Spleen (tissue), 7 donors: ENCODE measurements at regions not wholly inside any gene's neighbourhood (a gene's known extent, or its start where the extent isn't known, plus 50 kb on each side); places are given as distances from the start of the nearest gene placed in this dataset.

Experiments used
- POLR2A ChIP-seq, 3 donors: fragments of 450-650 bp; IDR thresholded peaks; one replicate each; pipeline ENCODE4 v1.5.1; 2017; ENCODE audit warnings: antibody characterized with exemption in 3 of 3, mild to moderate bottlenecking in 1 of 3
- TF ChIP-seq, protein P1 (sequence below), 11 experiments: fragments of 200-600 bp in 7 of 11; fragments of 450-650 bp in 4 of 11; sonication (generic) in 4 of 11; IDR thresholded peaks in 8 of 11; conservative IDR thresholded peaks in 3 of 11; 1 replicate in 7 of 11; 2 replicates in 4 of 11; pipeline versions ENCODE4 v1.4.0 to v1.8.0; 2016 to 2021; ENCODE audit warnings: antibody characterized with exemption in 11 of 11, inconsistent platforms in 4 of 11, mild to moderate bottlenecking in 1 of 11
- donor health status: DM: no; HTN: no; CAD: no; lungs with moderate emphysema.
- donor health status: DM: no; HTN: no; CAD: no.
- donor health status: DM: no; HTN: no; CAD: no.

DNA sequence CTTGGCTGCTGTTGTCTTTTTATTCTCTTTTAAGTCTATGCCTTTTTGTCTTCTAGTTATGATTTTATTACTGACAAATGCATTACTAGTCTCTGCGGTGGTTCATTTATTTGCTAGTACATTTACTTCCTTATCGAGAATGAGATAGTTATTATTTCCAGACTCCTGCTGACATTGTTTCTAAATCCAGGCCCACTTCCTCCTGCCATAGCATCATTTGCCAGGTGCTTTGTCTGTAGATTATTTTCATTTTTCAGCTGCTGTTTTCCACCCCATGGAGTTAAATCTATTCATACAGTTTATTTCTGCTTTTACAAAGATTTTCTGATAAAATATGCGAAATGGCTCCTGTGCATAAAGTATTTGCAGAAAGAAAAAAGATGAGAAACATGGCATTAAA is 459.7 kb downstream of the MMUT start:
- TF ChIP-seq, protein P1, sequence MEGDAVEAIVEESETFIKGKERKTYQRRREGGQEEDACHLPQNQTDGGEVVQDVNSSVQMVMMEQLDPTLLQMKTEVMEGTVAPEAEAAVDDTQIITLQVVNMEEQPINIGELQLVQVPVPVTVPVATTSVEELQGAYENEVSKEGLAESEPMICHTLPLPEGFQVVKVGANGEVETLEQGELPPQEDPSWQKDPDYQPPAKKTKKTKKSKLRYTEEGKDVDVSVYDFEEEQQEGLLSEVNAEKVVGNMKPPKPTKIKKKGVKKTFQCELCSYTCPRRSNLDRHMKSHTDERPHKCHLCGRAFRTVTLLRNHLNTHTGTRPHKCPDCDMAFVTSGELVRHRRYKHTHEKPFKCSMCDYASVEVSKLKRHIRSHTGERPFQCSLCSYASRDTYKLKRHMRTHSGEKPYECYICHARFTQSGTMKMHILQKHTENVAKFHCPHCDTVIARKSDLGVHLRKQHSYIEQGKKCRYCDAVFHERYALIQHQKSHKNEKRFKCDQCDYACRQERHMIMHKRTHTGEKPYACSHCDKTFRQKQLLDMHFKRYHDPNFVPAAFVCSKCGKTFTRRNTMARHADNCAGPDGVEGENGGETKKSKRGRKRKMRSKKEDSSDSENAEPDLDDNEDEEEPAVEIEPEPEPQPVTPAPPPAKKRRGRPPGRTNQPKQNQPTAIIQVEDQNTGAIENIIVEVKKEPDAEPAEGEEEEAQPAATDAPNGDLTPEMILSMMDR (IDR thresholded peaks at IDR 0.05 in 8 of 11, conservative IDR thresholded peaks at IDR 0.05 in 3 of 11), result no peak
- TF ChIP-seq POLR2A (IDR thresholded peaks at IDR 0.05), result no peak
